ENCODE measurements at regions not wholly inside any gene's neighbourhood (a gene's known extent, or its start where the extent isn't known, plus 50 kb on each side); places are given as distances from the start of the nearest gene placed in this dataset.

DNA sequence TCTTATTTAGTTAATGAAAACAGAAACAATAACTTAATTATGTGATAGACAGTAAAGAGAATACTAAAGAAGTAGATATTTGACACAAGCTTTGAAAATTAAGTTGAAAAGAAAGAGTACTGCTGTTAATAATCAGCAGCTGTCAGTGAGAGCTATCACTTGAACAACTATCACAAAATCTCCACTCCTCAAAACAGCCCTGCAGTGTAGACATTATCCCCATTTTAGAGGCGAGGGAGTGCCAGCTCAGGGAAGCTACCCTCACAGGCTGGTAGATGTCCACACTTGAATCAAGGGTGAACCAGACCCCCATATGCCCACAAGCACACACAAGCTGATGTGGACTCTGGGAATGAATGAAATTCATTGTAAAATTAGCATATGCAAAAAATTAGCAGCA, 248.8 kb downstream of the RHOU start:
- Histone ChIP-seq H3K27me3 (ENCODE audit: insufficient read depth) (no peaks in the 10 kb centered on the region), H3K4me1 (ENCODE audit: insufficient read depth) (peaks cover 4% of the 10 kb centered on the region), H3K4me2 (no peak overlapping the region), H3K27ac (ENCODE audit: low read depth) (no peak overlapping the region), H3F3A (replicated peaks; ENCODE audit: low read depth) (no peaks in the 10 kb centered on the region), H2AFZ (no peak overlapping the region), H3K79me2 (replicated peaks; ENCODE audit: insufficient read depth) (no peaks in the 10 kb centered on the region), H3K36me3 (ENCODE audit: insufficient read depth) (no peaks in the 10 kb centered on the region), H3K4me3 (no peak overlapping the region), H3K9me2 (ENCODE audit: insufficient read depth) (peaks cover 5% of the 10 kb centered on the region; the same call in 1 of the 2 replicates), H4K20me1 (replicated peaks; ENCODE audit: insufficient read depth) (no peaks in the 10 kb centered on the region)
- H3K27ac Mint-ChIP-seq = no peak overlapping the region
- H3K4me1 Mint-ChIP-seq = peaks cover 30% of the 10 kb centered on the region
- H3K4me3 Mint-ChIP-seq = no peak overlapping the region
- TF ChIP-seq ZNF114 (CRISPR knock-in tag; IDR thresholded peaks at IDR 0.05) (no peak), ZNF462 (CRISPR knock-in tag; IDR thresholded peaks at IDR 0.05) (no peak), ZNF331 (CRISPR knock-in tag; IDR thresholded peaks at IDR 0.05; ENCODE audit: low read depth) (no peak), EZH2phosphoT487 (IDR thresholded peaks at IDR 0.05; ENCODE audit: unreplicated experiment) (no peak), REST (IDR thresholded peaks at IDR 0.05; ENCODE audit: unreplicated experiment) (no peak), EZH2 (IDR thresholded peaks at IDR 0.05; ENCODE audit: low read depth, unreplicated experiment) (no peak), POLR2AphosphoS5 (IDR thresholded peaks at IDR 0.05; ENCODE audit: low read depth) (no peak), NANOG (IDR thresholded peaks at IDR 0.05; ENCODE audit: borderline replicate concordance) (no peak), CREB1 (CRISPR knock-in tag; IDR thresholded peaks at IDR 0.05; ENCODE audit: low read depth) (no peak)
- TF ChIP-seq, protein P1, sequence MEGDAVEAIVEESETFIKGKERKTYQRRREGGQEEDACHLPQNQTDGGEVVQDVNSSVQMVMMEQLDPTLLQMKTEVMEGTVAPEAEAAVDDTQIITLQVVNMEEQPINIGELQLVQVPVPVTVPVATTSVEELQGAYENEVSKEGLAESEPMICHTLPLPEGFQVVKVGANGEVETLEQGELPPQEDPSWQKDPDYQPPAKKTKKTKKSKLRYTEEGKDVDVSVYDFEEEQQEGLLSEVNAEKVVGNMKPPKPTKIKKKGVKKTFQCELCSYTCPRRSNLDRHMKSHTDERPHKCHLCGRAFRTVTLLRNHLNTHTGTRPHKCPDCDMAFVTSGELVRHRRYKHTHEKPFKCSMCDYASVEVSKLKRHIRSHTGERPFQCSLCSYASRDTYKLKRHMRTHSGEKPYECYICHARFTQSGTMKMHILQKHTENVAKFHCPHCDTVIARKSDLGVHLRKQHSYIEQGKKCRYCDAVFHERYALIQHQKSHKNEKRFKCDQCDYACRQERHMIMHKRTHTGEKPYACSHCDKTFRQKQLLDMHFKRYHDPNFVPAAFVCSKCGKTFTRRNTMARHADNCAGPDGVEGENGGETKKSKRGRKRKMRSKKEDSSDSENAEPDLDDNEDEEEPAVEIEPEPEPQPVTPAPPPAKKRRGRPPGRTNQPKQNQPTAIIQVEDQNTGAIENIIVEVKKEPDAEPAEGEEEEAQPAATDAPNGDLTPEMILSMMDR (conservative IDR thresholded peaks at IDR 0.05; ENCODE audit: low read depth in 2 of 2) = no peak
- H3K27me3 Mint-ChIP-seq (ENCODE audit: insufficient read depth, low read depth, poor library complexity) = peaks cover 4% of the 10 kb centered on the region
- no peaks in the 10 kb centered on the region for H3K9me3 Mint-ChIP-seq
- no peak for ATAC-seq
- DNase-seq (ENCODE audit: low spot score) = no peak
- no peaks in the 10 kb centered on the region for H3K36me3 Mint-ChIP-seq (ENCODE audit: low read depth)

All from GM23338 (cell line).